ENCODE measurements at regions not wholly inside any gene's neighbourhood (a gene's known extent, or its start where the extent isn't known, plus 50 kb on each side); places are given as distances from the start of the nearest gene placed in this dataset.

GRCh38 chr16:80060470-80060869 is 459.9 kb upstream of the MAF start:
- Mint-ChIP-seq H3K9me3 (no peaks in the 10 kb centered on the region), H3K36me3 (ENCODE audit: low read depth) (no peaks in the 10 kb centered on the region), H3K4me3 (no peak overlapping the region), H3K4me1 (peaks cover 10% of the 10 kb centered on the region), H3K27ac (no peak overlapping the region), H3K27me3 (ENCODE audit: insufficient read depth) (peaks cover 83% of the 10 kb centered on the region)
- no peak overlapping the region for H3K27ac ChIP-seq (ENCODE audit: low read depth, low read length)
- H3K4me1 ChIP-seq (ENCODE audit: control insufficient read depth, insufficient read depth, low read length) = no peaks in the 10 kb centered on the region
- 89 to 96% methylated on average over 3 of the region's 3 CpGs for WGBS, 2 experiments (ENCODE audit: insufficient coverage in 1 of 2, insufficient read length in 1 of 2)
- H3K36me3 ChIP-seq (ENCODE audit: control insufficient read depth, insufficient read depth, low read length) = no peaks in the 10 kb centered on the region
- no peaks in the 10 kb centered on the region for H3K9me3 ChIP-seq (ENCODE audit: control insufficient read depth, low read length)
- no peak overlapping the region for H3K4me3 ChIP-seq (ENCODE audit: low read length)
- H3K9ac ChIP-seq (ENCODE audit: extremely low read depth, low read length, poor library complexity, severe bottlenecking) = no peak overlapping the region
- DNase-seq = no peak
- peaks cover 85% of the 10 kb centered on the region for H3K27me3 ChIP-seq (ENCODE audit: control insufficient read depth, insufficient read depth, low read length, poor library complexity, severe bottlenecking)
- TF ChIP-seq, protein P1, sequence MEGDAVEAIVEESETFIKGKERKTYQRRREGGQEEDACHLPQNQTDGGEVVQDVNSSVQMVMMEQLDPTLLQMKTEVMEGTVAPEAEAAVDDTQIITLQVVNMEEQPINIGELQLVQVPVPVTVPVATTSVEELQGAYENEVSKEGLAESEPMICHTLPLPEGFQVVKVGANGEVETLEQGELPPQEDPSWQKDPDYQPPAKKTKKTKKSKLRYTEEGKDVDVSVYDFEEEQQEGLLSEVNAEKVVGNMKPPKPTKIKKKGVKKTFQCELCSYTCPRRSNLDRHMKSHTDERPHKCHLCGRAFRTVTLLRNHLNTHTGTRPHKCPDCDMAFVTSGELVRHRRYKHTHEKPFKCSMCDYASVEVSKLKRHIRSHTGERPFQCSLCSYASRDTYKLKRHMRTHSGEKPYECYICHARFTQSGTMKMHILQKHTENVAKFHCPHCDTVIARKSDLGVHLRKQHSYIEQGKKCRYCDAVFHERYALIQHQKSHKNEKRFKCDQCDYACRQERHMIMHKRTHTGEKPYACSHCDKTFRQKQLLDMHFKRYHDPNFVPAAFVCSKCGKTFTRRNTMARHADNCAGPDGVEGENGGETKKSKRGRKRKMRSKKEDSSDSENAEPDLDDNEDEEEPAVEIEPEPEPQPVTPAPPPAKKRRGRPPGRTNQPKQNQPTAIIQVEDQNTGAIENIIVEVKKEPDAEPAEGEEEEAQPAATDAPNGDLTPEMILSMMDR (conservative IDR thresholded peaks at IDR 0.05) = no peak

DNA sequence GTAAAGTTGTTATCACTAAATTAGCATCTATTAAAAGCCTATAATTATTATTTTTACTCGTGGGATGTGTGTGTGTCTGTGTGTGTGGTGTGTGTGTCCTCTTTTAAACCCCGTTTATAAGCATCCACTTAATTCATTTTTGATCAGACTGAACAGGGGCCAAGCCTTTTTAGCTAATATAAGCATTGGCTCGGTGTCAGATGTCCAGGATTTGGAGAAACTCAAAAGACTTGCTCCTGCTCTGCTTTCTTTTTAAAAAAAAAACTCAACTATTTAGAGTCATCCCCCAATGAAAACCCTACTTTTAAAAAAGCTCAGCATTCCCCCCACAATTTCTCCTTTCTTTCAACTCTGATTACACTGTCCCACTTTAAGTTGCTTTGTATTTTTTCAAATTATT is 459.3 kb upstream of the MAF start:
- Histone ChIP-seq H3K4me3 (ENCODE audit: low read length) (no peak overlapping the region), H3K27ac (ENCODE audit: low read depth, low read length) (no peak overlapping the region), H3K27me3 (ENCODE audit: control insufficient read depth, insufficient read depth, low read length, poor library complexity, severe bottlenecking) (peaks cover 85% of the 10 kb centered on the region), H3K4me1 (ENCODE audit: control insufficient read depth, insufficient read depth, low read length) (no peaks in the 10 kb centered on the region), H3K36me3 (ENCODE audit: control insufficient read depth, insufficient read depth, low read length) (no peaks in the 10 kb centered on the region), H3K9ac (ENCODE audit: extremely low read depth, low read length, poor library complexity, severe bottlenecking) (no peak overlapping the region), H3K9me3 (ENCODE audit: control insufficient read depth, low read length) (no peaks in the 10 kb centered on the region)
- Mint-ChIP-seq H3K27ac (no peak overlapping the region), H3K36me3 (ENCODE audit: low read depth) (no peaks in the 10 kb centered on the region), H3K4me3 (no peak overlapping the region), H3K27me3 (ENCODE audit: insufficient read depth) (peaks cover 84% of the 10 kb centered on the region), H3K9me3 (no peaks in the 10 kb centered on the region), H3K4me1 (peaks cover 10% of the 10 kb centered on the region)
- WGBS, 2 experiments (ENCODE audit: insufficient coverage in 1 of 2, insufficient read length in 1 of 2) = 92 to 100% methylated on average over 2 of the region's 3 CpGs
- TF ChIP-seq, protein P1 (conservative IDR thresholded peaks at IDR 0.05) = no peak
- DNase-seq = no peak

DNA sequence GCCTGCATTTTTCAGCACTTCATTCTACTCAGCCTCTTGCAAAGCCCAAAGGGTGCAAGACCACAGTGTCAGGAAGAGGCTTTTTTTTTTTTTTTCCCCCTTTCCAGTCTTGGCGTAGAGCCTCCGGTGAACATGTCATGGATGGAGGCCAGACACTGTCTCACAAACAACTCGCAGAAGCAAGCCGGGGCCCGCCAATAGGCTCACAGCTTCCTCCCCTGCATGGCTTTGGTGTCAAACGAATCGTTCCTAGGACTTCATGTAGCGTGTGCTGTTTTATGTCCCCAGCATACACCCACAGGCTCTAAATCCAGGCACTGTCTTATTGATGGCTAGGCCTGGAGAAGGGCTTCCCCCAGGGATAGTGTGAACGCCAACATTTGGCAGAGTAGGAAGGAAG is 457.7 kb upstream of the MAF start:
- TF ChIP-seq, protein P1 (conservative IDR thresholded peaks at IDR 0.05) = no peak
- Histone ChIP-seq H3K27me3 (ENCODE audit: control insufficient read depth, insufficient read depth, low read length, poor library complexity, severe bottlenecking) (peaks cover 76% of the 10 kb centered on the region), H3K27ac (ENCODE audit: low read depth, low read length) (no peak overlapping the region), H3K9ac (ENCODE audit: extremely low read depth, low read length, poor library complexity, severe bottlenecking) (no peak overlapping the region), H3K4me1 (ENCODE audit: control insufficient read depth, insufficient read depth, low read length) (no peaks in the 10 kb centered on the region), H3K9me3 (ENCODE audit: control insufficient read depth, low read length) (no peaks in the 10 kb centered on the region), H3K36me3 (ENCODE audit: control insufficient read depth, insufficient read depth, low read length) (no peaks in the 10 kb centered on the region), H3K4me3 (ENCODE audit: low read length) (no peak overlapping the region)
- H3K27me3 Mint-ChIP-seq (ENCODE audit: insufficient read depth) = peaks cover 71% of the 10 kb centered on the region
- H3K4me3 Mint-ChIP-seq = no peak overlapping the region
- 94 to 100% methylated on average over 5 to 9 of the region's 9 CpGs for WGBS, 2 experiments (ENCODE audit: insufficient coverage in 1 of 2, insufficient read length in 1 of 2)
- H3K36me3 Mint-ChIP-seq (ENCODE audit: low read depth) = no peaks in the 10 kb centered on the region
- H3K4me1 Mint-ChIP-seq = peaks cover 6% of the 10 kb centered on the region
- H3K27ac Mint-ChIP-seq = no peak overlapping the region
- DNase-seq = no peak
- H3K9me3 Mint-ChIP-seq = no peaks in the 10 kb centered on the region
